Heart left ventricle (tissue), 16 donors: ENCODE measurements at regions not wholly inside any gene's neighbourhood (a gene's known extent, or its start where the extent isn't known, plus 50 kb on each side); places are given as distances from the start of the nearest gene placed in this dataset.
A peak's percentile ranks its signal among the peaks of the same experiment; 100 is the strongest.

Source experiments
- ATAC-seq, 4 donors: fragments of 200-7000 bp; cut with Tn5 transposase; one replicate each; pipeline ENCODE4 v1.9.1; 2020 to 2022; ENCODE audit warnings: moderate library complexity in 4 of 4, mild to moderate bottlenecking in 3 of 4, moderate number of reproducible peaks in 1 of 4
- DNase-seq, 5 donors: peaks; one replicate each; pipeline ENCODE4 v3.0.0-alpha.2; 2020
- H3K27ac ChIP-seq, 12 donors: fragments of 200-600 bp; sonication (generic) in 4 of 12; one replicate each; pipeline versions ENCODE4 v1.5.0 to v1.8.0; 2016 to 2022; ENCODE audit warnings: mild to moderate bottlenecking in 2 of 12
- H3K27me3 ChIP-seq, 9 donors: fragments of 200-600 bp; sonication (generic) in 2 of 9; one replicate each; pipeline versions ENCODE4 v1.5.1 to v1.8.0; 2016 to 2022; ENCODE audit warnings: mild to moderate bottlenecking in 3 of 9
- H3K36me3 ChIP-seq, 9 donors: fragments of 200-600 bp; sonication (generic) in 2 of 9; one replicate each; pipeline versions ENCODE4 v1.5.0 to v1.8.0; 2018 to 2022; ENCODE audit warnings: mild to moderate bottlenecking in 2 of 9
- H3K4me1 ChIP-seq, 12 donors: fragments of 200-600 bp; sonication (generic) in 4 of 12; one replicate each; pipeline versions ENCODE4 v1.5.0 to v1.8.0; 2016 to 2022; ENCODE audit warnings: mild to moderate bottlenecking in 3 of 12
- H3K4me3 ChIP-seq, 12 donors: fragments of 200-600 bp; sonication (generic) in 4 of 12; one replicate each; pipeline versions ENCODE4 v1.5.0 to v1.8.0; 2017 to 2022; ENCODE audit warnings: mild to moderate bottlenecking in 9 of 12, moderate library complexity in 4 of 12
- H3K9me3 ChIP-seq, 12 donors: fragments of 200-600 bp; sonication (generic) in 4 of 12; one replicate each; pipeline versions ENCODE4 v1.5.0 to v1.8.0; 2016 to 2022; ENCODE audit warnings: mild to moderate bottlenecking in 1 of 12
- CTCF ChIP-seq, 12 donors: fragments of 200-600 bp; sonication (generic) in 4 of 12; IDR thresholded peaks; one replicate each; pipeline versions ENCODE4 v1.5.0 to v1.8.0; 2018 to 2022; ENCODE audit warnings: antibody characterized with exemption in 12 of 12, mild to moderate bottlenecking in 5 of 12
- POLR2A ChIP-seq, 2 donors: fragments of 450-650 bp; IDR thresholded peaks; one replicate each; pipeline ENCODE4 v1.6.1; 2017; ENCODE audit warnings: antibody characterized with exemption in 2 of 2, mild to moderate bottlenecking in 2 of 2, moderate library complexity in 2 of 2
- WGBS, 4 donors: extraction: QIAGEN DNeasy Blood & Tissue Kit in 2 of 4; methylation state at CpG; one replicate each; pipeline versions ENCODE4 v1.1.5 to v1.1.7; 2013 to 2018; 5-methylcytosine and 5-hydroxymethylcytosine counted together
- intact Hi-C, 10 donors: fragments of 100-400 bp; cut with DNase I; formaldehyde crosslinking; loops; one replicate each; pipeline versions ENCODE4 v1.11.1 to v1.14.2; 2022
- donor health status: ischemic (EF 13 %, LVEDD 7.1; RV severe dilation, severe dysfunction).
- donor health status: healthy with polysubstance abuse.
- donor health status: DM: no; HTN: yes; CAD: no.
- donor health status: DM: no; HTN: no; CAD: no.
- donor health status: ischemic (EF 25% LVEDD 6.9; RV normal size, moderate dysfunction).
- donor health status: ischemic (EF 25% LVEDD 5.7; RV mildly dilated, moderate dysfunction).
- donor health status: healthy.
- donor health status: DM: yes; HTN: yes; CAD: no.
- donor health status: ischemic (EF 35%, LVEDD 5.7; RV mildly dilated, moderate dysfunction).
- donor health status: nonischemic (EF 11% LVEDD 7.7; RV severe dilation, severe dysfunction).
- donor health status: DM: yes; HTN: yes; CAD: no.
- donor health status: PGD.
- donor health status: ischemic (EF 29% LVEDD 5.4; RV normal size, mild dysfunction).
- donor health status: nonischemic (EF 23%, LVEDD 6.1; RV moderate dilation, normal function).

DNA sequence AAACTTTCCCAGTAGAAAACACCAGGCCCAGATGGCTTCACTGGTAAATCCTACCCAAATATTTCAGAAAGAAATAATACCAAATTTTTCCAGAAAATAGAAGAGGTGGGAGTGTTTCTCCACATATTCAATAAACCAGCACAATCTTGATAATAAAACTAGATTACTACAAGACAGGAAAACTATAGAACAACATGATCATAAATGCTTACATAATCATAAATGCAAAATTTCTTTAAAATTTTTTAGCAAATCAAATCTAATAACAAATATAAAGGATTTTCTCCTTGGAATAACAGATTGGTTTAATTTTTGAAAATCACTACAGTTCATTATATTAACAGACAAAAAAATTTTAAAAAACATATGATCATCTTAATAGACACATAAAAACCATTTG lies 294.5 kb downstream of the BCL11B start:
- Histone ChIP-seq H3K27ac (no peak overlapping the region), H3K9me3 (peaks cover 0 to 21% (median 5%) of the 10 kb centered on the region in 12 donors), H3K36me3 (no peaks in the 10 kb centered on the region), H3K4me1 (no peaks in the 10 kb centered on the region), H3K27me3 (peaks cover 0 to 1% (median 0%) of the 10 kb centered on the region in 9 donors), H3K4me3 (no peak overlapping the region)
- ATAC-seq = no peak
- TF ChIP-seq CTCF (IDR thresholded peaks at IDR 0.05) = no peak
- no peak for TF ChIP-seq POLR2A (IDR thresholded peaks at IDR 0.05)
- intact Hi-C loops = no loop called here
- DNase-seq = no peak

DNA sequence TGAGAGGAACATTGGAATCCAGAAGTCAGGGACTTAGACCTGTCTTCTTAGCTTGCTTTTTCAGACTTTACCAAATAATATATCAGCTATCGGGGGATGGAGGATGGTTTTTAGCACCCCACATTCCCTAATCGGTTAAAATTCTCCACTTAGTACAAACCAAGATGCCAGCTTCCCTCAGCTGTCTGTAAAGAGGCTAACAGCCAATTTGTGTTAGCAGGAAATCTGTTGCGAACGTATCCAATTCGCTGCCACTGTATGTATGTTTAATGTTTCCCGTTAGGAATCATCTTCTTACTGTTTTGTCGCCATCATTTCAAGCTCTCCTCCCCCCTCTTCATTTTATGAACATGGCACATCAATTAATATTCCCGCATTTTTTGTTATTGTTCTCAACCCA lies 289.0 kb downstream of the BCL11B start:
- 81 to 89% (median 86%) methylated on average over 8 of the region's 8 CpGs for WGBS, 4 donors
- H3K4me3 ChIP-seq = no peak overlapping the region
- H3K4me1 ChIP-seq = no peaks in the 10 kb centered on the region
- no peak overlapping the region for H3K27ac ChIP-seq
- H3K27me3 ChIP-seq = peaks cover 0 to 6% (median 0%) of the 10 kb centered on the region in 9 donors
- DNase-seq = no peak
- no peaks in the 10 kb centered on the region for H3K36me3 ChIP-seq
- no peak for ATAC-seq
- H3K9me3 ChIP-seq = peaks cover 0 to 17% (median 5%) of the 10 kb centered on the region in 12 donors
- intact Hi-C loops = no loop called here
- no peak for TF ChIP-seq POLR2A (IDR thresholded peaks at IDR 0.05)
- TF ChIP-seq CTCF (IDR thresholded peaks at IDR 0.05) = no peak

- Histone ChIP-seq H3K4me3 (no peak overlapping the region), H3K4me1 (no peaks in the 10 kb centered on the region), H3K27ac (peak overlapping the region in 1 of 12 donors; percentile 27), H3K9me3 (peaks cover 0 to 6% (median under 1%) of the 10 kb centered on the region in 12 donors), H3K36me3 (no peaks in the 10 kb centered on the region), H3K27me3 (peaks cover 0 to 6% (median 0%) of the 10 kb centered on the region in 9 donors)
- TF ChIP-seq POLR2A (IDR thresholded peaks at IDR 0.05) (no peak), CTCF (IDR thresholded peaks at IDR 0.05) (no peak)
- intact Hi-C loops = no loop called here
- DNase-seq (no peak), ATAC-seq (no peak)
- 72 to 75% (median 74%) methylated on average over 11 of the region's 11 CpGs for WGBS, 4 donors
Observed at GRCh38 chr14:98984027-98984718, 287.8 kb downstream of the BCL11B start.

DNA sequence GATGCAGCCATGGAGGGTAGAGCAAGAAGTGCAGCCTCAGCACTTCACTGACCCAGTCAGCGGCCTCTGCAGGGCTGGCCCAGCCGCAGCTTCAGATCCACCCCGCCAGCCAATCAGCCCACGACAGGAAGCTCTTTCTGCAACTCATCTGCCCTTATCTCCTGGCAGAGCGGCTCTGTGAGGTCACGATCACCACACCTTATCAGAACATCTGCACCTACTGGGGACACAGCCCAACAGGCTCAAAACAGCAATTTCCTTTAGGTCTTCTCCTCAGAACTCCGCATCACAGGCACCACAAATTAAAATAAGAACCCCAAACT lies 287.3 kb downstream of the BCL11B start:
- Histone ChIP-seq H3K36me3 (no peaks in the 10 kb centered on the region), H3K4me3 (no peak overlapping the region), H3K27ac (peak overlapping the region in 1 of 12 donors; percentile 67), H3K4me1 (no peaks in the 10 kb centered on the region), H3K27me3 (peaks cover 0 to 6% (median 0%) of the 10 kb centered on the region in 9 donors), H3K9me3 (peaks cover 0 to 5% (median 0%) of the 10 kb centered on the region in 12 donors)
- WGBS, 4 donors = 20 to 40% (median 32%) methylated on average over 7 of the region's 7 CpGs
- ATAC-seq (no peak), DNase-seq (no peak)
- TF ChIP-seq CTCF (IDR thresholded peaks at IDR 0.05) = no peak
- TF ChIP-seq POLR2A (IDR thresholded peaks at IDR 0.05) = no peak
- intact Hi-C loops = no loop called here
